Thoracic aorta (tissue), 2 donors: ENCODE measurements at regions not wholly inside any gene's neighbourhood (a gene's known extent, or its start where the extent isn't known, plus 50 kb on each side); places are given as distances from the start of the nearest gene placed in this dataset.

Source experiments
- ATAC-seq: fragments of 150-250 bp; one replicate; pipeline ENCODE4 v1.8.0; 2017; ENCODE audit warnings: low read depth; ENCODE audit not compliant: insufficient number of reproducible peaks, low FRiP score
- DNase-seq: peaks from one replicate; pipeline ENCODE4 v3.0.0-alpha.2; 2020; ENCODE audit warnings: low spot score
- H3K27ac ChIP-seq, 2 donors: fragments of 200-600 bp; sonication (generic); 1 replicate in 1 of 2; 2 replicates in 1 of 2; pipeline ENCODE4 v1.5.1; 2016; ENCODE audit warnings: mild to moderate bottlenecking in 2 of 2, moderate library complexity in 2 of 2
- H3K27me3 ChIP-seq: fragments of 200-600 bp; sonication (generic); replicated peaks from 2 replicates; pipeline ENCODE4 v1.6.0; 2016; ENCODE audit warnings: mild to moderate bottlenecking; ENCODE audit not compliant: insufficient read depth
- H3K36me3 ChIP-seq: fragments of 200-600 bp; sonication (generic); one replicate; pipeline ENCODE4 v1.5.1; 2016
- H3K4me1 ChIP-seq, 2 donors: fragments of 200-600 bp; sonication (generic); 1 replicate in 1 of 2; 2 replicates in 1 of 2; pipeline versions ENCODE4 v1.5.1 to v1.6.0; 2016; ENCODE audit warnings: low read depth in 2 of 2, mild to moderate bottlenecking in 1 of 2; ENCODE audit not compliant: control insufficient read depth in 1 of 2
- H3K4me3 ChIP-seq: fragments of 200-600 bp; sonication (generic); 2 replicates; pipeline ENCODE4 v1.5.1; 2016; ENCODE audit warnings: mild to moderate bottlenecking
- H3K9me3 ChIP-seq: fragments of 200-600 bp; sonication (generic); 2 replicates; pipeline ENCODE4 v1.5.1; 2016
- TF ChIP-seq, protein P1 (sequence below): fragments of 200-600 bp; sonication (generic); IDR thresholded peaks from one replicate; pipeline ENCODE4 v1.5.1; 2019; ENCODE audit warnings: antibody characterized with exemption

DNA sequence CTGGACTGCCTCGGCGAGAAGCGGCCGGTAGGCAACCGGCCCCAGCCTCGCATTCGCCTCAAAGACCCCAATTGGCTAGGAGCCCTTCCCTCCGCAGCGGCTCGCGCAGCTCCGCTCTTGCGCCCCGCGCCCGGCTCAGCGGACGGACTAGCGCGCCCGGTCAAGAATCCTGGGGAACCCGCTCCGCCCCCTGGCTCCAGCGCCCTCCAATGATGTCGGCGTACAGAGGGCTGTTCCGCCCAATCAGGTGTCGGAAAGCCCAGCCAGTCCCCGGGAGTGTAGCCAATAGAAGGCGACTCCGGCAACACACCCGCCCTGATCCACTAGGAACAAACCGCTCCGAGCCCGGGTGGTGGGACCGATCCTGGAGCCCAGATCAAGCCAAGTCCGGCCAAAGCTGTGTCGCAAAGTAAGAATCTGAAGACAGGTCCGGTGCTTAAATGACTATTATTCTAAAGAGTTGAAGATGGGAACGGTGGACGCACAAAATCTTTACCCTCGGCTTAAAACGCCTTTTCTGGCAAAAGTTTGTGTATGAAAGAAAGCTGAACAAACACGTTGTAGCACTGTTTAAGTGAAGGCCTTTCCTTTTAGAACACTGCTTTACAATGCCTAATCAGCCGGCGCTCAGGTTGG lies 132.2 kb downstream of the OGFRL1 start:
- H3K4me3 ChIP-seq, result peak overlapping the region; percentile 85
- TF ChIP-seq, protein P1, sequence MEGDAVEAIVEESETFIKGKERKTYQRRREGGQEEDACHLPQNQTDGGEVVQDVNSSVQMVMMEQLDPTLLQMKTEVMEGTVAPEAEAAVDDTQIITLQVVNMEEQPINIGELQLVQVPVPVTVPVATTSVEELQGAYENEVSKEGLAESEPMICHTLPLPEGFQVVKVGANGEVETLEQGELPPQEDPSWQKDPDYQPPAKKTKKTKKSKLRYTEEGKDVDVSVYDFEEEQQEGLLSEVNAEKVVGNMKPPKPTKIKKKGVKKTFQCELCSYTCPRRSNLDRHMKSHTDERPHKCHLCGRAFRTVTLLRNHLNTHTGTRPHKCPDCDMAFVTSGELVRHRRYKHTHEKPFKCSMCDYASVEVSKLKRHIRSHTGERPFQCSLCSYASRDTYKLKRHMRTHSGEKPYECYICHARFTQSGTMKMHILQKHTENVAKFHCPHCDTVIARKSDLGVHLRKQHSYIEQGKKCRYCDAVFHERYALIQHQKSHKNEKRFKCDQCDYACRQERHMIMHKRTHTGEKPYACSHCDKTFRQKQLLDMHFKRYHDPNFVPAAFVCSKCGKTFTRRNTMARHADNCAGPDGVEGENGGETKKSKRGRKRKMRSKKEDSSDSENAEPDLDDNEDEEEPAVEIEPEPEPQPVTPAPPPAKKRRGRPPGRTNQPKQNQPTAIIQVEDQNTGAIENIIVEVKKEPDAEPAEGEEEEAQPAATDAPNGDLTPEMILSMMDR, result no peak
- peaks cover 10% of the 10 kb centered on the region for H3K36me3 ChIP-seq
- H3K27ac ChIP-seq, result peak overlapping the region; percentile 95 to 97
- H3K27me3 ChIP-seq, result no peaks in the 10 kb centered on the region
- peaks cover 10 to 23% of the 10 kb centered on the region in 2 donors for H3K4me1 ChIP-seq
- peak; percentile 93 for ATAC-seq
- H3K9me3 ChIP-seq, result no peaks in the 10 kb centered on the region
- DNase-seq, result peak; percentile 88

DNA sequence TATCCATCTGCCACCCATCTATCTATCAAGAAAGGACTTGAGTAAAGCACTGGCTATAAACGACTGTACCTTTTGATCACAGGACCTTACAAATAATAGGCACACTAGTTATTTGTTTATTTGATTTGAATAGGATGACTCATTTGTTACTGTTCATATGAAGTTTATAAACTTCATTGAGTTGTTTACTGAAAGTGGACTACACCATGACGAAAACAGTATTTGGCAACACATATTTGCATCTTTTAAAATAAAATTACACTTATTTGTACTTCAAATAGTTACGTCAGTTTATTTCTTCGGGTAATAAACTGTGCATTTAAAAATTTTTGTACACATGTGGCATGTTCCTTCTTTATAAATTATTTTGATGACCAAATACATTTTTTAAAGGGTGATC lies 133.0 kb downstream of the OGFRL1 start:
- Histone ChIP-seq H3K36me3 (peaks cover 4% of the 10 kb centered on the region), H3K4me3 (peak overlapping the region; percentile 85), H3K27ac (peak overlapping the region; percentile 95 to 97), H3K27me3 (no peaks in the 10 kb centered on the region), H3K9me3 (no peaks in the 10 kb centered on the region), H3K4me1 (peaks cover 10 to 22% of the 10 kb centered on the region in 2 donors)
- TF ChIP-seq, protein P1, result no peak
- ATAC-seq, result no peak
- no peak for DNase-seq

- ATAC-seq, result no peak
Observed at GRCh38 chr6:71430018-71430417, 141.4 kb downstream of the OGFRL1 start.

DNA sequence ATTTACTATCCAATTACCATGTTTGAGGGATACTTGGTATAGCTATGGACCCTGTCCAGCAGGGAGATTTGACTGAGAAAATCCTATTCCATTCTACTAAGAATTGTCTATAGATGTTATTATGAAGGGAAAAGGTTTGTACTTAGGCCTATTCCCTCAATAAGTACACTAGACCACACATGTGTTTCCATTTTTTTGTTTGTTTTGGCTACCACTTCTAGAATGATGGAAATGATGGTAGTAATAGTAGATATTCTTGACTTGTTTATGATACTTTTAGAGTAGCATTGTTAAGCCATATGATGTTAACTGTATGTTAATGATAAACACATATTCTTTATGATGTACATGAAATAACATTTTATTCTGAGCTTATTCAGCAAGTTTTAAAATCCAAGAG lies 144.8 kb downstream of the OGFRL1 start:
- ATAC-seq (no peak), DNase-seq (no peak)
- peaks cover 8% of the 10 kb centered on the region for H3K27me3 ChIP-seq
- no peak overlapping the region for H3K4me3 ChIP-seq
- H3K4me1 ChIP-seq, result no peaks in the 10 kb centered on the region
- H3K27ac ChIP-seq, result no peak overlapping the region
- no peaks in the 10 kb centered on the region for H3K36me3 ChIP-seq
- TF ChIP-seq, protein P1, result no peak
- no peaks in the 10 kb centered on the region for H3K9me3 ChIP-seq

More at GRCh38 chr6:71430018-71430417, 141.4 kb downstream of the OGFRL1 start:
- Histone ChIP-seq H3K36me3 (no peaks in the 10 kb centered on the region), H3K9me3 (no peaks in the 10 kb centered on the region), H3K27me3 (peaks cover 4% of the 10 kb centered on the region), H3K4me1 (no peaks in the 10 kb centered on the region), H3K27ac (no peak overlapping the region), H3K4me3 (no peak overlapping the region)
- TF ChIP-seq, protein P1, result no peak
- DNase-seq, result no peak

DNA sequence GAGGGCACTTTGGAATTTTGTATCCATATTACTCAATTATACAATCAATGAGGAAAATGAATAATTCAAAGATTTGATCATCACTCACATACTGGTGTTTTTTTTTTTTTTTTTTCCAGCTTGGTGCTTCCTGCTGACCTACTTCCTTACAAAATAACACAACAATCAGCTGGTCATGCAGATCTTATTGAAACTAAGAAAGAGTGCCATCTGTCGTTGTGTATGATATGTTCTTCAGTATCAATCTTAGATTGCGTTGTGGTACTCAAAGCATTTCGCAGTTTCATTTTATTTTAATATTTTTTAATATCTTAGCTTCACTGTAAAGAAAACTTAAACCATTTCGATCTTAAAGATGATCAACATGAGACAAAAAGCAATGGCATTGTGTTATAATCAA lies 155.6 kb downstream of the OGFRL1 start:
- TF ChIP-seq, protein P1, result no peak
- Histone ChIP-seq H3K27ac (no peak overlapping the region), H3K9me3 (no peaks in the 10 kb centered on the region), H3K4me3 (no peak overlapping the region), H3K36me3 (no peaks in the 10 kb centered on the region), H3K4me1 (no peaks in the 10 kb centered on the region), H3K27me3 (no peaks in the 10 kb centered on the region)
- ATAC-seq (no peak), DNase-seq (no peak)
